ENCODE measurements at regions not wholly inside any gene's neighbourhood (a gene's known extent, or its start where the extent isn't known, plus 50 kb on each side); places are given as distances from the start of the nearest gene placed in this dataset.

GRCh38 chr15:98311566-98312188 is 336.7 kb upstream of the IGF1R start:
- Mint-ChIP-seq H3K9me3 (no peaks in the 10 kb centered on the region), H3K27me3 (peaks cover 8% of the 10 kb centered on the region)
- ATAC-seq (replicated peaks) = no peak

DNA sequence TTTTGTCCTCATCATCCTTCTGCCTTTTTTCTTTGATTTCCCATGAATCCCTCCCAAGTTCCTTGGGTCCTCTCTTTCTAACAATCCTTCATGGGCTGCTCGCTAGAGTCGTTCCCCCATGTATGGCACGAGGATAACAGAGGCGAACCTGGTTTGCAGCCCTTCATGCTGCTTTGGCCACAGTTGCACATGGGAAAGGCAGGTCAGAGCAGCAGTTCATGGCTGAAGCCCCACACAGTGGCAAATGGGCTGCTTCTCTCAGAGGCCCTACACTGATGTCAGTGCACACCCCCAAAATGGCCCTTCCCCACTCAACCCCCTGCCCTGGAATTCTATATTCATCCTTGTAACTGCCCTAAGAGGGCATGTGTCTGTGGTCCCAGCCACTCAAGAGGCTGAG is 335.4 kb upstream of the IGF1R start:
- Mint-ChIP-seq H3K9me3 (no peaks in the 10 kb centered on the region), H3K27ac (no peak overlapping the region), H3K27me3 (peaks cover 8% of the 10 kb centered on the region), H3K4me1 (no peaks in the 10 kb centered on the region), H3K4me3 (no peak overlapping the region), H3K36me3 (ENCODE audit: low read depth) (no peaks in the 10 kb centered on the region)
- no peak for ATAC-seq (replicated peaks)

More at GRCh38 chr15:98311566-98312188, 336.7 kb upstream of the IGF1R start:
- Mint-ChIP-seq H3K4me1 (no peaks in the 10 kb centered on the region), H3K4me3 (no peak overlapping the region), H3K36me3 (ENCODE audit: low read depth) (no peaks in the 10 kb centered on the region), H3K27ac (no peak overlapping the region)

DNA sequence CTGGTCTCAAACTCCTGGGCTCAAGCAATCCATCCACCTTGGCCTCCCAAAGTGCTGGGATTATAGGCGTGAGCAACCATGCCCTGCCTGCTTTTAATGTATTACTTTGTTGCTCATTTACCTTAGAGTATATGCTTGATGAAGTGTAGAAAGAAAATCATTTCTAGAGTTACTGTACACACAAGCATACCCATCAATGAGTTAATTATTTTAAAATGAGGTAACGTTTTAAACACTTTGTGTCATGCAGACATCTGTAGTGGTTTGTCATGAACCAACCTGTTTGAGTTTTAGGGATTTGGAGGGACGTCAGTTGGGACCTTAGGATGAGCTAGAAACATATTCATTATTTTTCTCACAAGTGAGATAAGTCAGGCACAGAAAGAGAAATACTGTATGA is 332.4 kb upstream of the IGF1R start:
- peaks cover 6% of the 10 kb centered on the region for H3K27me3 Mint-ChIP-seq
- no peaks in the 10 kb centered on the region for H3K36me3 Mint-ChIP-seq (ENCODE audit: low read depth)
- no peak for ATAC-seq (replicated peaks)
- H3K27ac Mint-ChIP-seq = no peak overlapping the region
- peaks cover 4% of the 10 kb centered on the region for H3K9me3 Mint-ChIP-seq
- no peaks in the 10 kb centered on the region for H3K4me1 Mint-ChIP-seq
- H3K4me3 Mint-ChIP-seq = no peak overlapping the region

GRCh38 chr15:98321896-98322295 is 326.4 kb upstream of the IGF1R start:
- Mint-ChIP-seq H3K27ac (no peak overlapping the region), H3K4me1 (no peaks in the 10 kb centered on the region), H3K4me3 (no peak overlapping the region), H3K9me3 (peaks cover 4% of the 10 kb centered on the region), H3K36me3 (ENCODE audit: low read depth) (no peaks in the 10 kb centered on the region), H3K27me3 (no peaks in the 10 kb centered on the region)
- ATAC-seq (replicated peaks) = no peak

DNA sequence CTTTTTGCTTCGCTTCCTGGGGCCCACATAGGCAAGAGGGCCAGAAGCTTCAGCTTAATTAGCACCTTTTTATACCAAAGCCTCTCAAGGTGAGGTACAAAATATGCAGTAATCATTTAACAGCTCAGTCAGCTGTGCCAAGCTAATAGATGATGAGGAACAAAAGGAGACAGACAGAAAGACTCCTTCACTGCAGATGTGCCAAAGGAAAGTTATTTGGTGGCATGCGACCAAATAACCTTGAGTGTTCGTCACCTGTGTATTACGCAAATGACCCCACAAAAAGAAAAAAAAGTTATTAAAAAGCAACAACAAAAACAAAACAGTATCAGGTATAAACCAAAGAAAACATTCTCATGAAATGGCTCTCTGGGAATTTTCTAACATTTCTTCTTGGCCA is 325.8 kb upstream of the IGF1R start:
- ATAC-seq (replicated peaks) = no peak
- H3K27me3 Mint-ChIP-seq = peaks cover 3% of the 10 kb centered on the region
- peaks cover 4% of the 10 kb centered on the region for H3K9me3 Mint-ChIP-seq
- H3K27ac Mint-ChIP-seq = no peak overlapping the region
- no peaks in the 10 kb centered on the region for H3K4me1 Mint-ChIP-seq
- H3K36me3 Mint-ChIP-seq (ENCODE audit: low read depth) = no peaks in the 10 kb centered on the region
- H3K4me3 Mint-ChIP-seq = no peak overlapping the region

DNA sequence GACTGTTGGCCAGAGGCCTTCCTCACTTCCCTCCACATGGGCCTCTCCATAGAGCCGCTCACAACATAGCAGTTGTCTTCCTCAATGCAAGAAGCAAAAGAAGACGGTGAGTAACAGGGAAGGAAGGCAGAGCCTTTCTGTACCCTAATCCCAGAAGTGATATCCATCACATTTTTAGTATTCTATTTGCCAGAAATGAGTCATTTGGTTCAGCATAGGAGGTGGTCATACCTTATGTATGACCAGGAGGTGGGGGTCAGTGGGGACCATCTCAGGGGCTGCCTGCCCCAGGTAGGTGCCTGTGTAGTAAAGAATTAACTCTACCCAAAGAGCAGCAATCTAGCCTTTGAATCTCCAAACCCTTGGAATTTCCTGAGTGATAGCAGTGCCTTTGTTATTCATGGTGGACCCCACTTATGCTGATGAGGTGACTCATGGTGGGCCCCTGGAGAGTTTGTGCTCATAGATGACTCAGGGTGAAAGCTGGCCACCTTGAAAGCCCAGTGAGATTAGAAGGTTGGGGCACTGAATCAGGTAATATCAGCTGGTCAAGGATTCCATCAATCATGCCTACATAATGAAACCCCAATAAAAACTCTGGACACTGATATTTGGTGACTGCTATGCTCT is 323.9 kb upstream of the IGF1R start:
- no peak overlapping the region for H3K4me3 Mint-ChIP-seq

DNA sequence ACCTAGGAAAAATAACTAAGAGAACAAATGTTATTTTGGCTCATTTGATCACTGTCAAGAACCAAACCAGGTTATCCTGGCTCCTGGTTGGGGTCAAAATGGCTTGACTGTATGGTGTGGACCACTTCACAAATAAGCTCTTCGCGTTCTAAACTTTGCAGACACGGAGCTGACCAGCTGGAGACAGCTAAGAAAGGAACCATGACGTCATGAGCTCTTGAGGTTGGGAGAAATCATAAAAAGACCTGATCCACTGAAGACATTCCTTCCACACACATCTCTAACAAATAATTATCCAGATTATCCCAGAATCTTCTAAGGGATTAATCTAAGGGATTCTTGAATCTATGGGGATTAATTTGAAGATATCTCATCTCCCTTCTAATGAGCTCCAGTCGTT is 321.5 kb upstream of the IGF1R start:
- H3K9me3 Mint-ChIP-seq = no peaks in the 10 kb centered on the region
- no peak overlapping the region for H3K4me3 Mint-ChIP-seq
- no peak overlapping the region for H3K27ac Mint-ChIP-seq
- H3K36me3 Mint-ChIP-seq (ENCODE audit: low read depth) = no peaks in the 10 kb centered on the region
- H3K27me3 Mint-ChIP-seq = peaks cover 6% of the 10 kb centered on the region
- ATAC-seq (replicated peaks) = no peak
- no peaks in the 10 kb centered on the region for H3K4me1 Mint-ChIP-seq

More for the DNA sequence above, 323.9 kb upstream of the IGF1R start:
- ATAC-seq (replicated peaks) = no peak
- Mint-ChIP-seq H3K36me3 (ENCODE audit: low read depth) (no peaks in the 10 kb centered on the region), H3K27me3 (peaks cover 3% of the 10 kb centered on the region), H3K9me3 (no peaks in the 10 kb centered on the region), H3K4me1 (no peaks in the 10 kb centered on the region), H3K27ac (no peak overlapping the region)

GRCh38 chr15:98330258-98330657 is 318.1 kb upstream of the IGF1R start:
- no peak overlapping the region for H3K27ac Mint-ChIP-seq
- H3K36me3 Mint-ChIP-seq (ENCODE audit: low read depth) = no peaks in the 10 kb centered on the region
- peaks cover 5% of the 10 kb centered on the region for H3K9me3 Mint-ChIP-seq
- ATAC-seq (replicated peaks) = no peak
- peaks cover 15% of the 10 kb centered on the region for H3K27me3 Mint-ChIP-seq
- H3K4me1 Mint-ChIP-seq = no peaks in the 10 kb centered on the region
- no peak overlapping the region for H3K4me3 Mint-ChIP-seq

DNA sequence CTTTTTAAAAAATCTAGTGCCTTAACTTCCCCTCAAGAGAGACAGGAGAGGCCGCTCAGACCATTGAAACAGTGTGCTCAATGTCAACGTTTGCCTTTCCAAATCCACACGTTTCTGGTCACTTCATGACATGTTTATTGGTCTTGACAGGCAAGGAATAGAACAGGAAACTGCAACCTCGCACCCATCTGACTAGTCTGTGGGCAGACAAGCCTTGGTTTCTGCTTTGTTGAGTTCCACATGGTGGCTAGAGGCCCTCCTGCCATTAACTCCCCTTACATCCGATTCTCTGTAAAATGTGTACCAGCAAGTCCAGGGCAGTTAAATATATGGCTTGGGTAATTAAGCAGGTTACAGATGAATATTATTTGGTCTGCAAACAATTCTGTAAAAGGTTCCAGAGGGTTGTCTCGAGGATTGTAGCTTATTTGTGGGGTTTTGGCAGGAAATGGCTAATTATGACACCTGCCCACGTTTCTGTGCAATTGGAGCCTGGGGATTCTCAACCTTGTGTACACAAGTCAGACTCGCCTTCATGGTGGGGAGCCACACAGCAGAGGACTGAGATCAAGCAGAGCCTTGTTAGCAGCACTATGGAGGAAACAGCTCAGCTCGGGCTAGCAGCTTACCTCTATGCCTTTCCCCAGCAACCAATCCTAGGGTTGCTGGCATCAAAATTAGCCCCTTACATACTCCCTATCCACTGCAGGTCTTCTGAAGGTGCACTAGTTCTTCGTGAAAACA is 317.5 kb upstream of the IGF1R start:
- no peak overlapping the region for H3K4me3 Mint-ChIP-seq
- H3K4me1 Mint-ChIP-seq = no peaks in the 10 kb centered on the region
- H3K27me3 Mint-ChIP-seq = peaks cover 18% of the 10 kb centered on the region
- H3K36me3 Mint-ChIP-seq (ENCODE audit: low read depth) = no peaks in the 10 kb centered on the region
- H3K9me3 Mint-ChIP-seq = peaks cover 5% of the 10 kb centered on the region
- H3K27ac Mint-ChIP-seq = no peak overlapping the region
- no peak for ATAC-seq (replicated peaks)

DNA sequence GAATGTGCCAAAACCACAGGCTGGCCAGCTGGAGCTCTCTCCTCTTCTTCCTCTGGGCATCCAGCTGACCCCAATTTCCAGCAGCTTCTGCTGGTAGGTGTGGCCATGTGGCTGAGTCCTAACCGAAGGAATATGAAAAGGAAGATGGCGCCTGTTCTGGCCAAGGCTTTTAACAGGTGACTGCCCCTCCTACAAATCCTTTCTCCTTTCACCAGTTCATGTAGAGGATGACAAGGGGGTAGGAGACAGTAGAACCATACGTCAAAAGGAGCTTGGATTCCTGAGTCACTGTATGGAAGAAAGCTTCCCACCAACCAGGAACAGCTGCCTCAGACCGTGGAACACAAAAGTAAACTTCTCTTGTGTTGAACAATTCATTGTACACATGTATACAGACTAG is 316.7 kb upstream of the IGF1R start:
- Mint-ChIP-seq H3K36me3 (ENCODE audit: low read depth) (no peaks in the 10 kb centered on the region), H3K4me3 (no peak overlapping the region), H3K27me3 (peaks cover 19% of the 10 kb centered on the region), H3K27ac (no peak overlapping the region), H3K4me1 (no peaks in the 10 kb centered on the region), H3K9me3 (peaks cover 5% of the 10 kb centered on the region)
- no peak for ATAC-seq (replicated peaks)

GRCh38 chr15:98333251-98333650 is 315.1 kb upstream of the IGF1R start:
- no peak for ATAC-seq (replicated peaks)
- H3K9me3 Mint-ChIP-seq = peaks cover 5% of the 10 kb centered on the region
- no peaks in the 10 kb centered on the region for H3K36me3 Mint-ChIP-seq (ENCODE audit: low read depth)
- H3K4me3 Mint-ChIP-seq = no peak overlapping the region
- H3K4me1 Mint-ChIP-seq = no peaks in the 10 kb centered on the region
- H3K27ac Mint-ChIP-seq = no peak overlapping the region
- peaks cover 16% of the 10 kb centered on the region for H3K27me3 Mint-ChIP-seq

DNA sequence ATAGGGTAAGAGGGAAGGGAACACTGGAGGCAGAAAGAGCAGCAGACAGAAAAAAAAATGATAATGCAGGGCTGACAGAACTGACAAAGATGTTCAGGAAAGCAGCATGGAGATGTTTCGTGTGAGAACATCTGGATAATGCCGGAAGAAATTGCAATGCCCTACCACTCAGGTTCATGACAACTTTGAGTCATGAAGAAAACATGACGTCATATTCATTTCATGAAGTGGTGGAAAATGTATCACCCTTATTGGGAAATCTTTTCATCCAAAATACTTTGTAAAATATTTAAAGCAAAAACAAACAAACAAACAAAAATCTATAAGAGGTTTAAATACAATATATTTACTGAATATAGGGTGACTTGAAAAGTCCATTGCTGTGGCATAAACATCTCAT is 305.4 kb upstream of the IGF1R start:
- H3K36me3 Mint-ChIP-seq (ENCODE audit: low read depth) = no peaks in the 10 kb centered on the region

GRCh38 chr15:98344591-98344990 is 303.7 kb upstream of the IGF1R start:
- Mint-ChIP-seq H3K36me3 (ENCODE audit: low read depth) (no peaks in the 10 kb centered on the region), H3K27ac (no peak overlapping the region), H3K4me3 (no peak overlapping the region), H3K9me3 (no peaks in the 10 kb centered on the region), H3K27me3 (peaks cover 15% of the 10 kb centered on the region), H3K4me1 (no peaks in the 10 kb centered on the region)
- no peak for ATAC-seq (replicated peaks)

More for the DNA sequence above, 305.4 kb upstream of the IGF1R start:
- no peak overlapping the region for H3K27ac Mint-ChIP-seq
- no peaks in the 10 kb centered on the region for H3K4me1 Mint-ChIP-seq
- H3K4me3 Mint-ChIP-seq = no peak overlapping the region
- ATAC-seq (replicated peaks) = no peak
- H3K9me3 Mint-ChIP-seq = no peaks in the 10 kb centered on the region
- H3K27me3 Mint-ChIP-seq = peaks cover 12% of the 10 kb centered on the region

- no peak overlapping the region for H3K27ac Mint-ChIP-seq
- no peaks in the 10 kb centered on the region for H3K4me1 Mint-ChIP-seq
- no peak overlapping the region for H3K4me3 Mint-ChIP-seq
- H3K36me3 Mint-ChIP-seq (ENCODE audit: low read depth) = no peaks in the 10 kb centered on the region
- ATAC-seq (replicated peaks) = no peak
- no peaks in the 10 kb centered on the region for H3K9me3 Mint-ChIP-seq
- peaks cover 19% of the 10 kb centered on the region for H3K27me3 Mint-ChIP-seq
These were observed 301.3 kb upstream of the IGF1R start for GRCh38 chr15:98347001-98347400.

DNA sequence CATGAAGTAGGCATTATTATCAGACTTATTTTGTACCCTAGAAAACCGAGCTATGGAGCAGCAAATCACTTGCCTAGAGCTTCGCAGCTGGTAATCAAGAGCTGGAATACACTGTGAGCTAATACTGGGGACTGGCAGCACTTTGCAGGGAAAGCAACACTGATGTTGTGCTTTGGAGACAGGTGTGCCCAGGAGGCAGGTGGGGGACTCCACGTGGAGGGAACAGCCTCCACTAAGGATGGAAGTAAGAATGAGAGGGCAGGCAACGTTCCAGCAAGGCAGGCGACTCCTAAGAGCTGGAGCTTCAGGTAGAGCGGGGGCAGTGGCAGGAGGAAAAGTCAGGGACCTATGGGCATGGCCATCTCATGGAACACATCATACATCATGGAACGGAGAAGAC is 300.5 kb upstream of the IGF1R start:
- no peak for ATAC-seq (replicated peaks)
- Mint-ChIP-seq H3K27me3 (peaks cover 19% of the 10 kb centered on the region), H3K27ac (no peak overlapping the region), H3K9me3 (no peaks in the 10 kb centered on the region), H3K4me1 (no peaks in the 10 kb centered on the region), H3K36me3 (ENCODE audit: low read depth) (no peaks in the 10 kb centered on the region), H3K4me3 (no peak overlapping the region)

Measured in activated T-helper 17 cell treated with anti-CD3 and anti-CD28 coated beads, Interleukin-2, amount 50 U/mL, for 72 hours (primary cell).